GM18870 (cell line): ENCODE measurements at regions not wholly inside any gene's neighbourhood (a gene's known extent, or its start where the extent isn't known, plus 50 kb on each side); places are given as distances from the start of the nearest gene placed in this dataset.
"Not testable (repeated sequence)": the region's sequence is repeated elsewhere in the genome, so short reads cannot be mapped to it uniquely, and the experiment has no call there.

Experiments used
- ATAC-seq: cut with Tn5 transposase; IDR thresholded peaks from one replicate; pipeline ENCODE4 v1.9.1; 2021; ENCODE audit warnings: moderate library complexity; ENCODE audit not compliant: unreplicated experiment

- ATAC-seq: no peak
Observed at GRCh38 chr6:67689329-67689728, 945.8 kb upstream of the ADGRB3 start.

GRCh38 chr6:67687396-67687795 is 947.7 kb upstream of the ADGRB3 start:
- ATAC-seq: no peak

DNA sequence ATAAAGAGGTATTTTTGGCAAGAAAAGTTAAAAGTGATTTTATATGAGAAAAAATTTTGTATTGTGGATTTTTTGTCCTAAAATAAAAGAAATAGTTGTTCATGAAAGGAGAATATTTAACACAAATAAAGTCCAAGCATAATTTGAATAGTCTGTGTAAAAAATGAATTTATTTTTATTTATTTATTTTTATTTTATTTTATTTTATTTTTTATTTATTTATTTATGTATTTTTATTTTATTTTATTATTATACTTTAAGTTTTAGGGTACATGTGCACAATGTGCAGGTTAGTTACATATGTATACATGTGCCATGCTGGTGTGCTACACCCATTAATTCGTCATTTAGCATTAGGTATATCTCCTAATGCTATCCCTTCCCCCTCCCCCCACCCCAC is 948.9 kb upstream of the ADGRB3 start:
- not testable (repeated sequence) for ATAC-seq

- no peak for ATAC-seq
Observed at GRCh38 chr6:67683960-67684359, 951.1 kb upstream of the ADGRB3 start.

GRCh38 chr6:67680297-67680932 is 954.7 kb upstream of the ADGRB3 start:
- no peak for ATAC-seq

GRCh38 chr6:67679566-67680296 is 955.4 kb upstream of the ADGRB3 start:
- ATAC-seq: no peak

GRCh38 chr6:67676892-67677291 is 958.2 kb upstream of the ADGRB3 start:
- no peak for ATAC-seq

DNA sequence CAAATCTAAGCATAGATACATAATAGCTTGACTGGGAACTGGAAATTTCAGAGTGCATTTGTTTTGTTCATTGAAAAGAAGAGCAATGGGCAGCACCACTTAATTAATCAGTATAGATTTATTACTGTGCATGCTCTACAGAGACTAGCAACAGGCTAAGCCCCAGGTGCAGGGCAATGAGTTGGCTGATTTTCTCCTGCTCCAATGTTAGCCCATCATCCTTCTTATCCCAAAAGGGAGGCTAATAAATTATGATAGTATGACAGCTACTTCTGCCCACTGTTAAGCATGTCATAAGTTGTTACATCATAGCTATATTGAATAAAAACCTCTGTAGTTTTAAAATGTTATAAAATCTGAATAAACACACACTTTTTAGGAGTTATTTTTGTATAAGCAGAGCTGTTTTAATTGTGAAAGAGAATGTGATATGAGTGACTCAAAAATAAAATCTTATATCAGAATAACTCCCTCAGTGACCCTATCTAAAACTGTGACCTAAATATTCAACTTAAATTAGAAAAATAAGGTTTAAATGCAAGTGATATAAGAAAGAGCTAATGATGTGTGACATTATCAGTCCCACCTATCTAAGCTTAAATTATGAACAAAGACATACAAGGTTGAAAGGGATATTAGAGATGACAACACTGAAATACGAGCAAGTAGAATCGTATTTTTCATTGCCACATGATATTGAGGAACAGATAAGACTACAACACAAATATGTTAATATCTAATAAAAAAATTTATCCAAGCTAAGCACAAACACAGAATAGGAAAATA is 967.3 kb upstream of the ADGRB3 start:
- no peak for ATAC-seq

DNA sequence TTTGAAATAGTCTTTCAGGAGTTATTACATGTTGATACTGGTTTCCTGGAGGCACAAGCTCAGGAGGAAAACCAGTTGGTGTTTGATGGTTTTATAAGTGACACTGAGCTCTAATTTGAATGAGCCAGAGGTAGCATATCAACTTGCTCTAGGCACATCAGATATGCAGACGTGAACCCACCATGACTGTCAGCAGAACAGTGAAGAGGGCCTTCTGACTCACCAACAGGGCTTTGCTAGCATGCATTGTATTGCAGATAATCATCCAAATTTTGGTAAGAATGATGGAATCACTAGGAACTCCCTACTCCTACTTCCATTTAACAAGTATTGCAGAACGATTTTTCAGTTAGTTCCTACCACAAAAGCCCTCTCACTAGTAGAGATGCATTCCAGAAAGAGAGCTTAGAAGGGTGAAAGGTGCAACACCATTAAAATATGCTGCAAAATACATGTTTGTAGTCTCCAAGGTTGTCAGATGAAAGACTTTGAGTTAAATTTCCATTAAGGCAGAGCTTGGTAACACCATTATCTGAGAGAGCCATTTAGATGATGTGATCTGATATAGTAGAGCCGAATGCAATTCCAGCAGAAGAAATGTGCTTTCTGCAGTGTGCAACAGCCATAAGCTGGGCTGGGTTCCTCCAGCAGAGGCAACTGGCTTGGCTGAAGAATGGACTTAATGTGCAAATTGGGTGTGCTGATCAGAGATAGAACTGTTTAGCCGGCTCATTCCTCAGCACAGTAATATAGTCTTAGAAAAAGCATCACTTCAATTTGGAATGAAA is 968.7 kb upstream of the ADGRB3 start:
- no peak for ATAC-seq

DNA sequence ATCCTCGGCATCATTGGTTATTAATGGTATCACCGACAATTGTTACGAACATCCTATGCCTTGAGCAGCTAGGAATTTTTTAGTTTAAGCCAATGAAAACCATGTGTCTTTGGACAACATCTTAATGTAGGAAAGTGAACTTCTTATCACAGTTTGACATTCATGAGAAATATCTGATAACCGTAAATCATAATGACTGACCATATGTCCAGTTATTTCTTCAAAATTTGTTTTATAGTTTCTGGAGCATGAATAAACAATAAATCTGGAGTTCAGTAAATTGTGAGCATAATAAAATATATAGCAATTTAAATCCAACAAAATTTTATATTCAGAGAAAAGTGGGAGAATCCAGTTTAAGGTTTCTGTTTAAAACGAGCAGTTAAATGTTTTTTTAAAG is 970.1 kb upstream of the ADGRB3 start:
- no peak for ATAC-seq

DNA sequence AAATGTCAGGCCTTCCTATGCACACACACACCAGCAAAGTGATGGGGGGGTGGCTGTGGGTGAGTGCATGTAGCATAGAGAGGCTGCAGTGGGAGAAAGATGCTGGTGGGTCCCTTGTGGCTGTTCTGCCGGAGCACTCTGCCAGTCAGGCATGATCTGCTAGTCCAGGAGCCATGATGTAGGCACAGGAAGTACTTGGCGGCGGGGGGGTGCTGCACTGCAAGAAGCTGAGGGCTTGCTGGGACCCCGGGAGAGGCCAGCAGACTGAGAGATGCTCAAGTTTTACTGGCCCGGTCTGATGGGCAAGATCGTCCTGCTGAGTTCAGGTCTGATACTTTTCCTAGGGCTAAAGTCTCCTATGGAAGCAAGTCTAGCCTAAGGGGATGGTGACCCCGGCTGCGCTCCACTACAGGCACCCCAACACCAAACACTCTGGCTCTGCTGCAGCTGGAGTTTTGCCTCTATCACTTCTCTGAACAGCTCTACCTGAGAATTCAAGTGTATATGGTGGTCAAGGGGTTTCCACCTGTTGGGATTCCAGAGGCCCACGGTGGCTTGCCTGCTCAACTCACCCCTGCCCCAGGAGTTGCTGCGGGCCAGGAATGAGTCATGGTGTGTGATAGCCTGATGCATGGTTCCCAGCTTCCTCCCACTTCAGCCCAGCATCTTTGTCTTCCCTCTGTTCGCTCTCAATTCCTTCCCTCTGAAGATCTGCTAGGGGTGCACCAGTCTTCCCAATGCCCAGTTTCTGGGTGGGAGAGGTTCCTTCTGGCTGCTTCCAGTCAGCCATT is 971.8 kb upstream of the ADGRB3 start:
- no peak for ATAC-seq

- no peak for ATAC-seq
Observed at GRCh38 chr6:67653561-67653960, 981.5 kb upstream of the ADGRB3 start.

DNA sequence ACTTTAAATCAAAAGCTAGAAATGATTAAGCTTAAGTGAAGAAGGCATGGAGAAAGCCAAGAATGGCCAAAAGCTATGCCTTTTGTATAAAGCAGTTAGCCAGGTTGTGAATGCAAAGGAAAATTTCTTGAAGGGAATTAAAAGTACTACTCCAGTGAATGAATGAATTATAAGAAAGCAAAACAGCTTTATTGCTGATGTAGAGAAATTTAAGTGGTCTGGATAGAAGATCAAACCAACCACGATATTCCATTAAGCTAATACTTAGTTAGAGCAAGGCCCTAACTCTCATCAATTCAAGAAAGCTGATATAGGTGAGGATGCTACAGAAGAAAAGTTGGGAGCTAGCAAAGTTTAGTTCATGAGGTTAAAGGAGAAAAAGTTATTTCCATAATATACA is 988.5 kb upstream of the ADGRB3 start:
- no peak for ATAC-seq

DNA sequence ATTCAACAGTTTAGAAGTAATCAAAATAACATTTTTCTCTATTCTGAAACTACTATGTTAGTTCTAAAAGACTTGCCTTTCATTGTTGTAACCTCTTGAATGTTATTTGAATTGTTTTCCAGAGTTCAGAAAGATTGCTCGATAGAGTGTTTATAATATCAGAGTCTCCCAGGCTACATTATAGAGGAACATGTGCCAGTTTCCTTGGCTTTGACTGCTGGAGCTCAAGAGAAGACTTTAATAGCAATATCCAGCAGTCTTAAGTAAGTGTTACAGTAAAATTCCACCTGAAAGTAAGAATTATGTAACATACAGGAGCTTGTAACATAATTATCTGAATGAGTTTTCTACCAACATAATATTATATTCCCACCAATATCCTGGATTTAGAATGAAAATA is 991.8 kb upstream of the ADGRB3 start:
- no peak for ATAC-seq

GRCh38 chr6:67642582-67642981 is 992.5 kb upstream of the ADGRB3 start:
- ATAC-seq: no peak

GRCh38 chr6:67640484-67640883 is 994.6 kb upstream of the ADGRB3 start:
- no peak for ATAC-seq

DNA sequence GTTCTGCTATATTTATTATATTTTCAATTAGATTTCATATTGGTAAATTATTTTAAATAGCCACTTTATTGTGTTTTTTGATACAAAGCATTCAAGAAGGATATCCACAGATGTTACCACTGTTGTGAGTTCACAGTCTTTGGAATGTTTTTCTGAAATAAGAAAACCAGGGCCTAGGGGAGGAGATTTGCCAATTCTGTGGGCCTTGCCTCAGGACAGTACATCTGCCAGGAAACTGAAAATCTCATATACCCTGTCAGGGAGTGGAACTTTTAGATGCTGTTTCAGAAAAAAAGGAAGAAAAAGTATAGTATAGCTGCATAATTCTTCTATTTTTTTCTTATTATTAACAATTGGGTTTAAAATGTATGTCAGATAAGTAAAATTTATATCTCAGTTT is 995.9 kb upstream of the ADGRB3 start:
- ATAC-seq: no peak

GRCh38 chr6:67634199-67634598 is 1000.9 kb upstream of the ADGRB3 start:
- ATAC-seq: no peak

DNA sequence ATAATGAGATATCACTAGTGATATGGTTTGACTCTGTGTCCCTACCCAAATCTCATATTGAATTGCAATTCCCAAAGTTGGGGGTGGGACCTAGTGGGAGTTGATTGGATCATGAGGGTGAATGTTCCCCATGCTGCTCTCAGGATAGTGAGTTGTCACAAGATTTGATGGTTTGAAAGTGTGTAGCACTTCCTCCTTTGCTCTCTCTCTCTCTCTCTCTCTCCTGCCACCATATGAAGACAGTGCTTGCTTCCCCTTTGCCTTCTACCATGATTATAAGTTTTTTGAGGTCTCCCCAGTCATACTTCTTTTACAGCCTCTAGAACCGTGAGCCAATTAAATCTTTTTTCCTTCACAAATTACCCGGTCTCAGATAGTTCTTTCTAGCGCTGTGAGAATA is 1002.0 kb upstream of the ADGRB3 start:
- no peak for ATAC-seq

DNA sequence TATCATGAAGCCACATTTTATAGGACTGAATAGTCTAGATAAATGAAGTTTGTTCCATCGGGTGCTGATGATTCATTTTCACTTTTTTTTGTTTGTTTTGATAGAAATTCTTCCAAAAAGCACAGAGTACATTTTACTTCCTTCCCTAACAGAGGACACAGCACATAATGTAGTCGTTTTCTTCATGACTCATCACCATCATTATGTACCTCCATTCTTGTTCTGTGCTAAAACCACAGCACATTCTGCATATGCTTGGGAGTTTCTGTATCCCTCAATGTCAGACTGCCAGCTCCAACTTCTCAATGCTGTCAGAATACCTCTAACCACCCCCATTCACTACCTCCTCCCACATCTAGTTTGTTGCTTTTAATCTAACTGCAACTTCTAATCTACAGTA is 1004.9 kb upstream of the ADGRB3 start:
- no peak for ATAC-seq
